ENCODE measurements at regions not wholly inside any gene's neighbourhood (a gene's known extent, or its start where the extent isn't known, plus 50 kb on each side); places are given as distances from the start of the nearest gene placed in this dataset.

GRCh38 chr15:36479200-36479896, 100.1 kb upstream of the CDIN1 start:
- Histone ChIP-seq H3K27ac (ENCODE audit: low read length) (no peak overlapping the region), H3K4me1 (ENCODE audit: control insufficient read depth, insufficient read depth, low read length) (no peaks in the 10 kb centered on the region), H3K27me3 (ENCODE audit: control insufficient read depth, insufficient read depth) (no peaks in the 10 kb centered on the region), H3K9me3 (ENCODE audit: control insufficient read depth, low read length) (no peaks in the 10 kb centered on the region), H3K4me3 (ENCODE audit: low read length) (no peak overlapping the region)
- ATAC-seq: no peak
- DNase-seq: no peak
- intact Hi-C loops (cut with DNase I): no loop called here
- WGBS: 78% methylated on average over 9 of the region's 9 CpGs

- no peaks in the 10 kb centered on the region for H3K4me1 ChIP-seq (ENCODE audit: control insufficient read depth, insufficient read depth, low read length)
- no peak overlapping the region for H3K27ac ChIP-seq (ENCODE audit: low read length)
- no peaks in the 10 kb centered on the region for H3K9me3 ChIP-seq (ENCODE audit: control insufficient read depth, low read length)
- 95% methylated on average over 1 of the region's 1 CpG for WGBS
- H3K4me3 ChIP-seq (ENCODE audit: low read length): no peak overlapping the region
- ATAC-seq (no peak), DNase-seq (no peak)
- intact Hi-C loops (cut with DNase I): no loop called here
- no peaks in the 10 kb centered on the region for H3K27me3 ChIP-seq (ENCODE audit: control insufficient read depth, insufficient read depth)
Measured at GRCh38 chr15:36481156-36481555, 98.3 kb upstream of the CDIN1 start.

- H3K9me3 ChIP-seq (ENCODE audit: control insufficient read depth, low read length): no peaks in the 10 kb centered on the region
- DNase-seq (no peak), ATAC-seq (no peak)
- no peak overlapping the region for H3K4me3 ChIP-seq (ENCODE audit: low read length)
- H3K27me3 ChIP-seq (ENCODE audit: control insufficient read depth, insufficient read depth): no peaks in the 10 kb centered on the region
- WGBS: 100% methylated on average over 1 of the region's 1 CpG
- no peak overlapping the region for H3K27ac ChIP-seq (ENCODE audit: low read length)
- intact Hi-C loops (cut with DNase I): no loop called here
- H3K4me1 ChIP-seq (ENCODE audit: control insufficient read depth, insufficient read depth, low read length): no peaks in the 10 kb centered on the region
Measured at GRCh38 chr15:36483409-36483808, 96.0 kb upstream of the CDIN1 start.

- intact Hi-C loops (cut with DNase I): no loop called here
- H3K4me3 ChIP-seq (ENCODE audit: low read length): no peak overlapping the region
- no peaks in the 10 kb centered on the region for H3K4me1 ChIP-seq (ENCODE audit: control insufficient read depth, insufficient read depth, low read length)
- no peaks in the 10 kb centered on the region for H3K9me3 ChIP-seq (ENCODE audit: control insufficient read depth, low read length)
- ATAC-seq (no peak), DNase-seq (no peak)
- 87% methylated on average over 2 of the region's 2 CpGs for WGBS
- H3K27ac ChIP-seq (ENCODE audit: low read length): no peak overlapping the region
- H3K27me3 ChIP-seq (ENCODE audit: control insufficient read depth, insufficient read depth): no peaks in the 10 kb centered on the region
Measured at GRCh38 chr15:36484038-36484778, 95.2 kb upstream of the CDIN1 start.

GRCh38 chr15:36491912-36492311, 87.5 kb upstream of the CDIN1 start:
- no peak overlapping the region for H3K27ac ChIP-seq (ENCODE audit: low read length)
- no peaks in the 10 kb centered on the region for H3K9me3 ChIP-seq (ENCODE audit: control insufficient read depth, low read length)
- peaks cover 2% of the 10 kb centered on the region for H3K27me3 ChIP-seq (ENCODE audit: control insufficient read depth, insufficient read depth)
- ATAC-seq (no peak), DNase-seq (no peak)
- no peak overlapping the region for H3K4me3 ChIP-seq (ENCODE audit: low read length)
- no peaks in the 10 kb centered on the region for H3K4me1 ChIP-seq (ENCODE audit: control insufficient read depth, insufficient read depth, low read length)
- intact Hi-C loops (cut with DNase I): no loop called here
- 91% methylated on average over 4 of the region's 4 CpGs for WGBS

GRCh38 chr15:36495456-36495991, 83.9 kb upstream of the CDIN1 start:
- Histone ChIP-seq H3K4me3 (ENCODE audit: low read length) (no peak overlapping the region), H3K4me1 (ENCODE audit: control insufficient read depth, insufficient read depth, low read length) (no peaks in the 10 kb centered on the region), H3K27me3 (ENCODE audit: control insufficient read depth, insufficient read depth) (peaks cover 2% of the 10 kb centered on the region), H3K9me3 (ENCODE audit: control insufficient read depth, low read length) (no peaks in the 10 kb centered on the region), H3K27ac (ENCODE audit: low read length) (no peak overlapping the region)
- intact Hi-C loops (cut with DNase I): no loop called here
- 83% methylated on average over 9 of the region's 9 CpGs for WGBS
- DNase-seq (no peak), ATAC-seq (no peak)

- Histone ChIP-seq H3K4me3 (ENCODE audit: low read length) (no peak overlapping the region), H3K27ac (ENCODE audit: low read length) (no peak overlapping the region), H3K9me3 (ENCODE audit: control insufficient read depth, low read length) (no peaks in the 10 kb centered on the region), H3K4me1 (ENCODE audit: control insufficient read depth, insufficient read depth, low read length) (no peaks in the 10 kb centered on the region), H3K27me3 (ENCODE audit: control insufficient read depth, insufficient read depth) (no peaks in the 10 kb centered on the region)
- WGBS: 47% methylated on average over 4 of the region's 4 CpGs
- no peak for ATAC-seq
- intact Hi-C loops (cut with DNase I): no loop called here
- no peak for DNase-seq
Measured at GRCh38 chr15:36497901-36498300, 81.5 kb upstream of the CDIN1 start.

GRCh38 chr15:36498401-36498800, 81.0 kb upstream of the CDIN1 start:
- 85% methylated on average over 4 of the region's 4 CpGs for WGBS
- intact Hi-C loops (cut with DNase I): no loop called here

GRCh38 chr15:36498916-36499315, 80.5 kb upstream of the CDIN1 start:
- no peak overlapping the region for H3K4me3 ChIP-seq (ENCODE audit: low read length)
- no peaks in the 10 kb centered on the region for H3K4me1 ChIP-seq (ENCODE audit: control insufficient read depth, insufficient read depth, low read length)
- 54% methylated on average over 2 of the region's 2 CpGs for WGBS
- DNase-seq (no peak), ATAC-seq (no peak)
- H3K9me3 ChIP-seq (ENCODE audit: control insufficient read depth, low read length): no peaks in the 10 kb centered on the region
- no peaks in the 10 kb centered on the region for H3K27me3 ChIP-seq (ENCODE audit: control insufficient read depth, insufficient read depth)
- no peak overlapping the region for H3K27ac ChIP-seq (ENCODE audit: low read length)
- intact Hi-C loops (cut with DNase I): no loop called here

More at GRCh38 chr15:36498401-36498800, 81.0 kb upstream of the CDIN1 start:
- Histone ChIP-seq H3K9me3 (ENCODE audit: control insufficient read depth, low read length) (no peaks in the 10 kb centered on the region), H3K4me1 (ENCODE audit: control insufficient read depth, insufficient read depth, low read length) (no peaks in the 10 kb centered on the region), H3K27ac (ENCODE audit: low read length) (no peak overlapping the region), H3K4me3 (ENCODE audit: low read length) (no peak overlapping the region), H3K27me3 (ENCODE audit: control insufficient read depth, insufficient read depth) (no peaks in the 10 kb centered on the region)
- ATAC-seq (no peak), DNase-seq (no peak)

- intact Hi-C loops (cut with DNase I): loop anchor here in 1 of 4 donors (10.0 kb wide), 1 partner anchor 635 kb away; no protein-coding TSS in a partner anchor
- Histone ChIP-seq H3K4me3 (ENCODE audit: low read length) (no peak overlapping the region), H3K27me3 (ENCODE audit: control insufficient read depth, insufficient read depth) (no peaks in the 10 kb centered on the region), H3K27ac (ENCODE audit: low read length) (no peak overlapping the region), H3K9me3 (ENCODE audit: control insufficient read depth, low read length) (no peaks in the 10 kb centered on the region), H3K4me1 (ENCODE audit: control insufficient read depth, insufficient read depth, low read length) (no peaks in the 10 kb centered on the region)
- ATAC-seq (no peak), DNase-seq (no peak)
- WGBS: 56% methylated on average over 6 of the region's 6 CpGs
Measured at GRCh38 chr15:36499412-36500389, 79.7 kb upstream of the CDIN1 start.

Measured in right cardiac atrium (tissue), 5 donors.